Mesenchymal stem cell (in vitro differentiated cells and primary cell): ENCODE measurements at regions not wholly inside any gene's neighbourhood (a gene's known extent, or its start where the extent isn't known, plus 50 kb on each side); places are given as distances from the start of the nearest gene placed in this dataset.
"Not testable (repeated sequence)": the region's sequence is repeated elsewhere in the genome, so short reads cannot be mapped to it uniquely, and the experiment has no call there.

ENCODE experiments used
- DNase-seq: peaks from one replicate; pipeline ENCODE4 v3.0.0-alpha.2; 2013
- H2AFZ ChIP-seq: one replicate; pipeline ENCODE4 v1.6.1; 2013; ENCODE audit warnings: low read depth, mild to moderate bottlenecking, control low read depth, inconsistent platforms, low read length, moderate library complexity
- H2AK5ac ChIP-seq: 2 replicates; pipeline ENCODE4 v1.6.1; 2013; ENCODE audit warnings: low read length, moderate library complexity, mild to moderate bottlenecking, inconsistent platforms; ENCODE audit not compliant: severe bottlenecking
- H2BK120ac ChIP-seq: one replicate; pipeline ENCODE4 v1.6.1; 2013; ENCODE audit warnings: low read depth, mild to moderate bottlenecking, inconsistent platforms, low read length, moderate library complexity
- H2BK12ac ChIP-seq, 2 experiments: one replicate each; pipeline ENCODE4 v1.6.1; 2013; ENCODE audit warnings: inconsistent platforms in 2 of 2, low read length in 2 of 2, mild to moderate bottlenecking in 2 of 2, moderate library complexity in 2 of 2, control low read depth in 1 of 2
- H2BK15ac ChIP-seq: one replicate; pipeline ENCODE4 v1.6.1; 2013; ENCODE audit warnings: mild to moderate bottlenecking, low read depth, inconsistent platforms; ENCODE audit not compliant: poor library complexity, severe bottlenecking
- H2BK5ac ChIP-seq: 2 replicates; pipeline ENCODE4 v1.6.1; 2013; ENCODE audit warnings: low read depth, mild to moderate bottlenecking, low read length, control low read depth, inconsistent platforms; ENCODE audit not compliant: poor library complexity, severe bottlenecking
- H3K14ac ChIP-seq, 2 experiments: one replicate each; pipeline ENCODE4 v1.6.1; 2013; ENCODE audit warnings: inconsistent platforms in 2 of 2, low read length in 2 of 2, control low read depth in 1 of 2, mild to moderate bottlenecking in 1 of 2, moderate library complexity in 1 of 2
- H3K18ac ChIP-seq, 2 experiments: one replicate each; pipeline ENCODE4 v1.6.1; 2013; ENCODE audit warnings: inconsistent platforms in 2 of 2, low read length in 2 of 2, control low read depth in 1 of 2, low read depth in 1 of 2, mild to moderate bottlenecking in 1 of 2
- H3K23ac ChIP-seq, 2 experiments: one replicate each; pipeline ENCODE4 v1.6.1; 2013; ENCODE audit warnings: inconsistent platforms in 2 of 2, low read length in 2 of 2, mild to moderate bottlenecking in 2 of 2, moderate library complexity in 2 of 2, control low read depth in 1 of 2
- H3K27ac ChIP-seq: 2 replicates; pipeline ENCODE4 v1.5.1; 2013; ENCODE audit warnings: mild to moderate bottlenecking, moderate library complexity, low read length, control low read depth, inconsistent platforms; ENCODE audit not compliant: poor library complexity, severe bottlenecking
- H3K27me3 ChIP-seq, 2 experiments: 2 replicates each; pipeline versions ENCODE4 v1.6.1 to v1.7.0; 2013; ENCODE audit warnings: low read length in 2 of 2, mild to moderate bottlenecking in 2 of 2, moderate library complexity in 2 of 2, control low read depth in 1 of 2, inconsistent platforms in 1 of 2; ENCODE audit not compliant: control insufficient read depth in 1 of 2, insufficient read depth in 1 of 2
- H3K36me3 ChIP-seq, 2 experiments: 2 replicates each; pipeline versions ENCODE4 v1.6.1 to v1.7.0; 2013; ENCODE audit warnings: low read length in 2 of 2, control low read depth in 1 of 2, inconsistent platforms in 1 of 2, low read depth in 1 of 2, mild to moderate bottlenecking in 1 of 2; ENCODE audit not compliant: insufficient read depth in 2 of 2, control insufficient read depth in 1 of 2
- H3K4ac ChIP-seq, 2 experiments: one replicate each; pipeline ENCODE4 v1.6.1; 2013; ENCODE audit warnings: inconsistent platforms in 2 of 2, low read length in 2 of 2, mild to moderate bottlenecking in 2 of 2, moderate library complexity in 2 of 2, control low read depth in 1 of 2, low read depth in 1 of 2
- H3K4me1 ChIP-seq: 2 replicates; pipeline ENCODE4 v1.6.1; 2013; ENCODE audit warnings: low read depth, low read length, control low read depth; ENCODE audit not compliant: control insufficient read depth, insufficient read depth
- H3K4me2 ChIP-seq: 2 replicates; pipeline ENCODE4 v1.6.1; 2013; ENCODE audit warnings: low read length, mild to moderate bottlenecking, inconsistent platforms; ENCODE audit not compliant: poor library complexity, severe bottlenecking
- H3K4me3 ChIP-seq, 2 experiments: 2 replicates each; pipeline versions ENCODE4 v1.5.1 to v1.7.0; 2013; ENCODE audit warnings: low read length in 2 of 2, mild to moderate bottlenecking in 2 of 2, control low read depth in 1 of 2, low read depth in 1 of 2; ENCODE audit not compliant: insufficient read depth in 1 of 2
- H3K79me1 ChIP-seq: replicated peaks from 2 replicates; pipeline ENCODE4 v1.6.1; 2013; ENCODE audit warnings: mild to moderate bottlenecking, control low read depth, low read length, inconsistent platforms; ENCODE audit not compliant: poor library complexity, severe bottlenecking
- H3K9ac ChIP-seq: 2 replicates; pipeline ENCODE4 v1.7.0; 2013; ENCODE audit warnings: mild to moderate bottlenecking, low read length, moderate library complexity
- H3K9me3 ChIP-seq: 2 replicates; pipeline ENCODE4 v1.7.0; 2013; ENCODE audit warnings: mild to moderate bottlenecking, low read length; ENCODE audit not compliant: control insufficient read depth
- H4K8ac ChIP-seq: one replicate; pipeline ENCODE4 v1.6.1; 2013; ENCODE audit warnings: inconsistent platforms, mild to moderate bottlenecking, low read length, moderate library complexity
- H4K91ac ChIP-seq: one replicate; pipeline ENCODE4 v1.6.1; 2013; ENCODE audit warnings: mild to moderate bottlenecking, low read length, inconsistent platforms
- WGBS: methylation state at CpG from one replicate; pipeline ENCODE4 v1.1.7; 2013; ENCODE audit warnings: mixed read lengths; 5-methylcytosine and 5-hydroxymethylcytosine counted together

DNA sequence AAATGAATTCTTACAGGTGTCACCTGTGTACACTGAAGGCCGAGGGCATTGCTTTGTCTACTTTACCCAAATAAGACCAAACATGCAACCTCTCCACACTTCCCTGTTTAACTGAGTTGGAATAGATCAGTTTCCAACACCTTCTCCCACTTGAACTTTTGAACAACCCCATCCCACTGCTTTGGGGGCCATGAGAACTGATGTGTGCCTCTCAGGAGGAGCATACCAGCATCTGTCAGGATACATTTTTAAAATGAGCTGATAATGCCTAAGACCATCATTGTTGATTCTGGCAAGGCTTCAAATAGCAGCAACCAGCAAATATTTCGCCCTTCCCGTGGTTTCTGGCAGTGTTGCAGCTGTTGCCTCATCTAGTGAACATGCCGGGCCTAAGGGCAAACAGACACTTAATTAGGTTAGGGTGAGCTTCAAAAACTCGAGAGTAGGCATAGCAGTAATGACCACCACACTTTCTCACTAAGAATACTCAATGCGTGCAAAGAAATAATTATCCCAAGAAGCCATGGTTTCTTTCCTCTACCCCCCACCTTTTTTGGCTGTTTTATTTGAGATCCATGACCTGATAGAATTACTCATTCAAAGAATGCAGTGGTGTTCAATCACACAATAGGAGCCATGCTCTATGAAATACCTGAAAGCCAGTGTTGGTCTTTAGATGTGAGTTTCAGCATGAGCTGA, 63.7 kb downstream of the MAP10 start:
- Histone ChIP-seq H3K4me1 (peaks cover 8% of the 10 kb centered on the region), H4K8ac (no peak overlapping the region), H3K4ac (no peak overlapping the region), H3K23ac (no peak overlapping the region), H2BK15ac (no peak overlapping the region), H3K9me3 (no peaks in the 10 kb centered on the region), H2BK120ac (no peak overlapping the region), H4K91ac (no peak overlapping the region), H2BK5ac (peak overlapping the region; percentile 53), H2AK5ac (peak overlapping the region; percentile 57), H3K14ac (no peak overlapping the region), H3K36me3 (no peaks in the 10 kb centered on the region), H3K4me3 (no peak overlapping the region), H3K27me3 (no peaks in the 10 kb centered on the region), H2AFZ (no peak overlapping the region), H3K9ac (no peak overlapping the region), H3K79me1 (no peaks in the 10 kb centered on the region), H3K18ac (no peak overlapping the region), H2BK12ac (no peak overlapping the region), H3K4me2 (no peak overlapping the region), H3K27ac (peak overlapping the region; percentile 93)
- whole genome bisulfite sequencing = 51% methylated on average over 6 of the region's 6 CpGs
- DNase-seq = peak; percentile 73

DNA sequence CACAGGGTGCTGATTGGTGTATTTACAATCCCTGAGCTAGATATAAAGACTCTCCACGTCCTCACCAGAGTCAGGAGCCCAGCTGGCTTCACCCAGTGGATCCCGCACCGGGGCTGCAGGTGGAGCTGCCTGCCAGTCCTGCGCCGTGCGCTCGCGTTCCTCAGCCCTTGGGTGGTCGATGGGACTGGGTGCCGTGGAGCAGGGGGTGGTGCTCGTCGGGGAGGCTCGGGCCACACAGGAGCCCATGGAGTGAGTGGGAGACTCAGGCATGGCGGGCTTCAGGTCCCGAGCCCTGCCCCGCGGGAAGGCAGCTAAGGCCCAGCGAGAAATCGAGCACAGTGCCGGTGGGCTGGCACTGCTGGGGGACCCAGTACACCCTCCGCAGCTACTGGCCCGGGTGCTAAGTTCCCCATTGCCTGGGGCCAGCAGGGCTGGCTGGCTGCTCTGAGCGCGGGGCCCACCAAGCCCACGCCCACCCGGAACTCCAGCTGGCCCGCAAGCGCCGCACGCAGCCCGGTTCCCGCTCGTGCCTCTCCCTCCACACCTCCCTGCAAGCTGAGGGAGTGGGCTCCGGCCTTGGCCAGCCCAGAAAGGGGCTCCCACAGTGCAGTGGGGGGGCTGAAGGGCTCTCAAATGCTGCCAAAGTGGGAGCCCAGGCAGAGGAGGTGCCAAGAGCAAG, 66.2 kb downstream of the MAP10 start:
- not testable (repeated sequence) for H2BK120ac ChIP-seq, H3K9ac ChIP-seq, H4K8ac ChIP-seq, H2BK12ac ChIP-seq, H3K27ac ChIP-seq, H4K91ac ChIP-seq, H2AFZ ChIP-seq, H3K9me3 ChIP-seq, H3K4me2 ChIP-seq, H3K27me3 ChIP-seq, H3K4me3 ChIP-seq, H2BK5ac ChIP-seq, H2AK5ac ChIP-seq, H3K36me3 ChIP-seq, H3K14ac ChIP-seq, H3K4ac ChIP-seq, H3K79me1 ChIP-seq, H3K23ac ChIP-seq, DNase-seq, H3K18ac ChIP-seq, H2BK15ac ChIP-seq
- peaks cover 10% of the 10 kb centered on the region for H3K4me1 ChIP-seq
- 98% methylated on average over 25 of the region's 34 CpGs for whole genome bisulfite sequencing

DNA sequence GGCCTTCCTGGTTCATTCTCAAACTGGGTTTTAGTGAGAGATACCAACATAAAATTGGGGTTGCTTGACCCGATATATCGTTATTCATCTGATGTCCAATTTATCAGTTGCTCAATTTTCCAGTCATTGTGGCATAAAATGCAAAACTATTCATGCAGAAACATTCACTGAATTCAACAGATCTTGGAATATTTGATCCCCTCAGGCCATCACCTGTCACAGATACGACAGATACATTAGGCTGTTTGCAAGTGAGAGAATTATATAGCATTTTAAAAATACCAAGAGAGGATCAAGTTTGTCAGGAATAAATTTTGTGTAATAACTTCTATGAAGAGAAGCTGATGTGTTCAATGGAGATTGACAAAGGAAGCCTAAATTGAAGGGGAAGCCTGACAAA, 67.1 kb downstream of the MAP10 start:
- no peak overlapping the region for H3K9ac ChIP-seq
- no peaks in the 10 kb centered on the region for H3K9me3 ChIP-seq
- no peak overlapping the region for H3K14ac ChIP-seq
- H3K4me2 ChIP-seq = no peak overlapping the region
- no peak overlapping the region for H2BK15ac ChIP-seq
- H4K91ac ChIP-seq = no peak overlapping the region
- no peaks in the 10 kb centered on the region for H3K36me3 ChIP-seq
- no peak overlapping the region for H2BK12ac ChIP-seq
- H2BK5ac ChIP-seq = no peak overlapping the region
- H3K4me3 ChIP-seq = no peak overlapping the region
- H3K79me1 ChIP-seq = no peaks in the 10 kb centered on the region
- H2AK5ac ChIP-seq = peak overlapping the region; percentile 73
- H3K27me3 ChIP-seq = no peaks in the 10 kb centered on the region
- DNase-seq = no peak
- H2AFZ ChIP-seq = no peak overlapping the region
- H3K18ac ChIP-seq = no peak overlapping the region
- H4K8ac ChIP-seq = no peak overlapping the region
- no peak overlapping the region for H3K4ac ChIP-seq
- no peak overlapping the region for H3K27ac ChIP-seq
- no peak overlapping the region for H3K23ac ChIP-seq
- 100% methylated on average over 2 of the region's 3 CpGs for WGBS
- no peak overlapping the region for H2BK120ac ChIP-seq
- H3K4me1 ChIP-seq = peaks cover 8% of the 10 kb centered on the region

DNA sequence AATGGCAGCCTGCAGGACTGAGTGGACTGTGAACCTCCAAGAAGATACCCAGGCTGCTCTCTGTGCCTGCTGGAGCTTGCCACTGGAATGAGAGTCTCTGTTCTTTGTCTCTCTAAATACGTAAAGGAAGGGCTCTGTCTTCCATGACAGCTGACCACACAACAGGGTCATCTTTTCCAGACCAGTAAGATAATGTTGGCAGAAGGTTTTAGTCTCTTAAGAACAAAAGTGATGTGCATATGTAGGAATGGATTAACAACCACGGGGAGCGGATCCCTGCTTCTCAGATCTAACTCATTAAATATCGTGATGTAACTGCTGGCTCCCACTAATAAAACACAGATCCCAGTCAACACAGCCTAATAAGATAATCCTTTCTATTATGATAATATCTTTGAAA, 67.5 kb downstream of the MAP10 start:
- Histone ChIP-seq H3K9ac (no peak overlapping the region), H3K4me2 (no peak overlapping the region), H2AK5ac (peak overlapping the region; percentile 73), H2BK120ac (no peak overlapping the region), H3K4ac (no peak overlapping the region), H4K8ac (no peak overlapping the region), H2BK5ac (no peak overlapping the region), H3K79me1 (no peaks in the 10 kb centered on the region), H3K4me1 (peaks cover 13% of the 10 kb centered on the region), H3K27ac (no peak overlapping the region), H3K27me3 (no peaks in the 10 kb centered on the region), H2BK15ac (no peak overlapping the region), H4K91ac (no peak overlapping the region), H3K36me3 (no peaks in the 10 kb centered on the region), H3K4me3 (no peak overlapping the region), H2BK12ac (no peak overlapping the region), H3K14ac (no peak overlapping the region), H2AFZ (no peak overlapping the region), H3K18ac (no peak overlapping the region), H3K23ac (no peak overlapping the region), H3K9me3 (no peaks in the 10 kb centered on the region)
- WGBS = 91% methylated on average over 3 of the region's 4 CpGs
- no peak for DNase-seq
